GM12878 (cell line): ENCODE measurements at regions not wholly inside any gene's neighbourhood (a gene's known extent, or its start where the extent isn't known, plus 50 kb on each side); places are given as distances from the start of the nearest gene placed in this dataset.
A peak's percentile ranks its signal among the peaks of the same experiment; 100 is the strongest.

ENCODE experiments used
- ATAC-seq: fragments of 200-7000 bp; cut with Tn5 transposase; 3 replicates; pipeline ENCODE4 v1.9.1; 2020; ENCODE audit warnings: mild to moderate bottlenecking, moderate library complexity
- BruUV-seq: library from RNA; stranded (reverse); fragments of 400-500 nt; replicated peaks from 2 replicates; lab custom pipeline; 2021; lab: Mats Ljungman, UMichigan
- CTCF ChIA-PET: fragments of 300-600 bp; sonication (Branson Sonifier 250); formaldehyde crosslinking; extraction: SDS; loops from one replicate; lab custom pipeline; 2021; ENCODE audit warnings: inconsistent platforms; lab: Yijun Ruan, JAX
- POLR2A ChIA-PET: fragments of 350-600 bp; formaldehyde crosslinking; extraction: SDS; loops from one replicate; lab custom pipeline; 2021; ENCODE audit warnings: inconsistent platforms; lab: Charles Lee
- RAD21 ChIA-PET: fragments of 300-600 bp; sonication (Branson Sonifier 250); formaldehyde crosslinking; loops from one replicate; lab custom pipeline; 2023; ENCODE audit warnings: antibody characterized with exemption; ENCODE audit not compliant: unreplicated experiment; lab: Charles Lee
- SMC1A ChIA-PET: fragments of 300-600 bp; sonication (Branson Sonifier 250); formaldehyde crosslinking; loops from one replicate; lab custom pipeline; 2023; ENCODE audit not compliant: unreplicated experiment, uncharacterized antibody; lab: Charles Lee
- DNase-seq: peaks from one replicate; pipeline ENCODE4 v3.0.0-alpha.2; 2011; ENCODE audit warnings: low read depth, low spot score
- FAIRE-seq: peaks from 3 replicates; lab custom pipeline; 2011; peaks lifted over from hg19 to GRCh38; lab: Jason Lieb, UNC
- H2AFZ ChIP-seq: 2 replicates; pipeline ENCODE4 v1.6.0; 2011; ENCODE audit warnings: low read depth, low read length, control low read depth; ENCODE audit not compliant: control insufficient read depth
- H3K27ac ChIP-seq: 2 replicates; pipeline ENCODE4 v1.5.1; 2011; ENCODE audit warnings: control low read depth; ENCODE audit not compliant: control insufficient read depth, insufficient read depth
- H3K27me3 ChIP-seq, 2 experiments: replicated peaks in 1 of 2; 2 replicates each; pipeline versions ENCODE4 v1.6.0 to v1.6.1; 2011; ENCODE audit warnings: low read length in 1 of 2; ENCODE audit not compliant: control insufficient read depth in 2 of 2, insufficient read depth in 2 of 2
- H3K36me3 ChIP-seq, 2 experiments: 2 replicates each; pipeline ENCODE4 v1.5.1; 2011; ENCODE audit warnings: low read length in 1 of 2; ENCODE audit not compliant: control insufficient read depth in 2 of 2, insufficient read depth in 2 of 2
- H3K4me1 ChIP-seq: 2 replicates; pipeline ENCODE4 v1.6.1; 2011; ENCODE audit warnings: mild to moderate bottlenecking, low read length, moderate library complexity, mixed read lengths; ENCODE audit not compliant: control insufficient read depth, insufficient read depth
- H3K4me2 ChIP-seq: 2 replicates; pipeline ENCODE4 v1.6.0; 2011; ENCODE audit warnings: control low read depth; ENCODE audit not compliant: control insufficient read depth, insufficient read depth
- H3K4me3 ChIP-seq: fragments of 200-600 bp; sonication (generic); 2 replicates; pipeline ENCODE4 v1.5.1; 2016
- H3K79me2 ChIP-seq: 2 replicates; pipeline ENCODE4 v1.6.0; 2011; ENCODE audit warnings: low read length; ENCODE audit not compliant: control insufficient read depth, insufficient read depth
- H3K9ac ChIP-seq: 2 replicates; pipeline ENCODE4 v1.8.0; 2011; ENCODE audit warnings: low read length, control low read depth, mixed read lengths; ENCODE audit not compliant: control insufficient read depth, insufficient read depth
- H3K9me3 ChIP-seq: replicated peaks from 3 replicates; pipeline ENCODE4 v1.5.1; 2011; ENCODE audit warnings: mild to moderate bottlenecking, low read length; ENCODE audit not compliant: control insufficient read depth, insufficient read depth
- H4K20me1 ChIP-seq: 2 replicates; pipeline ENCODE4 v1.6.0; 2011; ENCODE audit not compliant: control insufficient read depth, insufficient read depth
- ATF7 ChIP-seq: fragments of 450-650 bp; IDR thresholded peaks from 2 replicates; pipeline ENCODE4 v1.6.1; 2016; ENCODE audit warnings: low read depth, mild to moderate bottlenecking
- ELK1 ChIP-seq: IDR thresholded peaks from 2 replicates; pipeline ENCODE4 v1.6.1; 2012; ENCODE audit warnings: low read depth, low read length, improper control_type of control experiment
- GATAD2B ChIP-seq: fragments of 450-650 bp; conservative IDR thresholded peaks from 2 replicates; pipeline ENCODE4 v1.6.1; 2017; ENCODE audit warnings: low read depth, mild to moderate bottlenecking, moderate library complexity
- HDGF ChIP-seq: fragments of 450-650 bp; IDR thresholded peaks from 2 replicates; pipeline ENCODE4 v1.6.1; 2016; ENCODE audit warnings: antibody characterized with exemption
- IKZF1 ChIP-seq: fragments of 450-650 bp; conservative IDR thresholded peaks from 2 replicates; pipeline ENCODE4 v1.6.1; 2017; ENCODE audit warnings: antibody characterized with exemption, mild to moderate bottlenecking
- MEF2B ChIP-seq: fragments of 450-650 bp; IDR thresholded peaks from 2 replicates; pipeline ENCODE4 v1.6.1; 2018; ENCODE audit warnings: mild to moderate bottlenecking, moderate library complexity; ENCODE audit not compliant: partially characterized antibody, poor library complexity, severe bottlenecking
- NFYA ChIP-seq: IDR thresholded peaks from 2 replicates; pipeline ENCODE4 v1.6.1; 2011; ENCODE audit warnings: low read depth, mild to moderate bottlenecking, low read length, improper control_type of control experiment, borderline replicate concordance
- NR2F1 ChIP-seq: fragments of 450-650 bp; conservative IDR thresholded peaks from 2 replicates; pipeline ENCODE4 v1.6.1; 2017; ENCODE audit warnings: mild to moderate bottlenecking
- POLR2AphosphoS2 ChIP-seq: IDR thresholded peaks from 2 replicates; pipeline ENCODE4 v1.6.1; 2011; ENCODE audit warnings: low read depth, mild to moderate bottlenecking, low read length, improper control_type of control experiment, moderate library complexity
- RAD21 ChIP-seq: IDR thresholded peaks from 2 replicates; pipeline ENCODE4 v1.6.1; 2011; ENCODE audit warnings: mild to moderate bottlenecking, low read depth, low read length, moderate library complexity; ENCODE audit not compliant: insufficient read depth
- RFX5 ChIP-seq: IDR thresholded peaks from 2 replicates; pipeline ENCODE4 v1.6.1; 2011; ENCODE audit warnings: low read depth, low read length, improper control_type of control experiment
- RUNX3 ChIP-seq: IDR thresholded peaks from 2 replicates; pipeline ENCODE4 v1.6.1; 2012; ENCODE audit warnings: low read length, inconsistent platforms
- SKIL ChIP-seq: fragments of 450-650 bp; IDR thresholded peaks from 2 replicates; pipeline ENCODE4 v1.6.1; 2017; ENCODE audit warnings: mild to moderate bottlenecking, low read depth, inconsistent platforms; ENCODE audit not compliant: poor library complexity, severe bottlenecking
- SREBF1 ChIP-seq: IDR thresholded peaks from 2 replicates; pipeline ENCODE4 v1.6.1; 2012; ENCODE audit warnings: mild to moderate bottlenecking, low read length
- SREBF2 ChIP-seq: IDR thresholded peaks from 2 replicates; pipeline ENCODE4 v1.6.1; 2012; ENCODE audit warnings: mild to moderate bottlenecking, low read length
- TAF1 ChIP-seq: IDR thresholded peaks from 2 replicates; pipeline ENCODE4 v1.6.1; 2011; ENCODE audit warnings: mild to moderate bottlenecking, low read depth, low read length, borderline replicate concordance
- TCF3 ChIP-seq: IDR thresholded peaks from 2 replicates; pipeline ENCODE4 v1.6.1; 2012; ENCODE audit warnings: low read depth, mild to moderate bottlenecking, low read length, borderline replicate concordance; ENCODE audit not compliant: insufficient read depth
- WRNIP1 ChIP-seq: IDR thresholded peaks from 2 replicates; pipeline ENCODE4 v1.6.1; 2011; ENCODE audit warnings: low read depth, low read length, improper control_type of control experiment, borderline replicate concordance
- ZNF24 ChIP-seq: fragments of 450-650 bp; IDR thresholded peaks from 2 replicates; pipeline ENCODE4 v1.6.1; 2017; ENCODE audit warnings: antibody characterized with exemption, mild to moderate bottlenecking
- ZNF384 ChIP-seq: IDR thresholded peaks from 2 replicates; pipeline ENCODE4 v1.6.1; 2012; ENCODE audit warnings: low read depth, mild to moderate bottlenecking, low read length, improper control_type of control experiment, borderline replicate concordance
- ZNF622 ChIP-seq: fragments of 450-650 bp; IDR thresholded peaks from 2 replicates; pipeline ENCODE4 v1.6.1; 2017; ENCODE audit warnings: mild to moderate bottlenecking, inconsistent platforms
- WGBS: methylation state at CpG from one replicate; pipeline ENCODE4 v1.1.6; 2016; ENCODE audit warnings: low lambda C conversion rate; ENCODE audit not compliant: insufficient replicate concordance, insufficient coverage; ENCODE audit errors: missing lambda C conversion rate; 5-methylcytosine and 5-hydroxymethylcytosine counted together
- in situ Hi-C: fragments of 300-500 bp; cut with MboI; formaldehyde crosslinking; loops from 9 replicates; pipeline ENCODE4 v1.14.3; 2018; ENCODE audit warnings: mixed read lengths
- intact Hi-C: fragments of 100-400 bp; cut with micrococcal nuclease; formaldehyde crosslinking; loops from one replicate; pipeline ENCODE4 v1.14.2; 2022; ENCODE audit not compliant: unreplicated experiment

GRCh38 chr9:1748407-1748806 is 266.7 kb upstream of the SMARCA2 start (continued):
- TF ChIP-seq NR2F1 = no peak
- no peak for TF ChIP-seq ZNF24
- TF ChIP-seq ATF7 = no peak
- no peak for TF ChIP-seq ELK1
- TF ChIP-seq POLR2AphosphoS2 = no peak
- TF ChIP-seq HDGF = no peak
- TF ChIP-seq RFX5 = no peak
- no peak for TF ChIP-seq SREBF2
- no peak for TF ChIP-seq ZNF384
- TF ChIP-seq ZNF622 = no peak

GRCh38 chr9:1757186-1757585 is 258.0 kb upstream of the SMARCA2 start:
- no peak for FAIRE-seq
- H3K36me3 ChIP-seq = no peaks in the 10 kb centered on the region

More at GRCh38 chr9:1757186-1757585, 258.0 kb upstream of the SMARCA2 start:
- peaks cover 8% of the 10 kb centered on the region; the same call in 2 of the 3 replicates for H3K9me3 ChIP-seq
- TF ChIP-seq RUNX3 = no peak
- no peak for TF ChIP-seq TAF1
- no peak for TF ChIP-seq TCF3
- TF ChIP-seq GATAD2B = no peak
- no peak for TF ChIP-seq SKIL
- TF ChIP-seq MEF2B = no peak
- no peak for TF ChIP-seq IKZF1
- TF ChIP-seq RAD21 = no peak
- no peak for TF ChIP-seq SREBF1
- TF ChIP-seq NFYA = no peak
- TF ChIP-seq WRNIP1 = no peak
- TF ChIP-seq, all 136 proteins: peak for 0
- ATAC-seq = no peak
- intact Hi-C loops = no loop called here
- Histone ChIP-seq H3K4me1 (peaks cover 10% of the 10 kb centered on the region), H3K9ac (no peak overlapping the region), H3K27me3 (no peaks in the 10 kb centered on the region), H2AFZ (peak overlapping the region; percentile 10; the same call in 1 of the 2 replicates), H3K4me2 (no peak overlapping the region), H4K20me1 (no peaks in the 10 kb centered on the region), H3K4me3 (no peak overlapping the region), H3K27ac (no peak overlapping the region), H3K79me2 (no peaks in the 10 kb centered on the region)
- DNase-seq = no peak
- POLR2A ChIA-PET = no interaction called here
- CTCF ChIA-PET = interaction anchor here (0.7 to 1.1 kb wide), 2 partner anchors 24 to 182 kb away, joined by 3 to 4 read pairs; no protein-coding TSS in a partner anchor
- in situ Hi-C loops = no loop called here
- WGBS = 71% methylated on average over 5 of the region's 5 CpGs
- RAD21 ChIA-PET = interaction anchor here (1.6 kb wide), 1 partner anchor 122 kb away, joined by 3 read pairs; no protein-coding TSS in a partner anchor
- SMC1A ChIA-PET = interaction anchor here (0.7 to 1.2 kb wide), 3 partner anchors 24 to 400 kb away, joined by 3 to 4 read pairs (median 3); no protein-coding TSS in a partner anchor
- BruUV-seq = no TSS peak
